ENCODE measurements at regions not wholly inside any gene's neighbourhood (a gene's known extent, or its start where the extent isn't known, plus 50 kb on each side); places are given as distances from the start of the nearest gene placed in this dataset.

DNA sequence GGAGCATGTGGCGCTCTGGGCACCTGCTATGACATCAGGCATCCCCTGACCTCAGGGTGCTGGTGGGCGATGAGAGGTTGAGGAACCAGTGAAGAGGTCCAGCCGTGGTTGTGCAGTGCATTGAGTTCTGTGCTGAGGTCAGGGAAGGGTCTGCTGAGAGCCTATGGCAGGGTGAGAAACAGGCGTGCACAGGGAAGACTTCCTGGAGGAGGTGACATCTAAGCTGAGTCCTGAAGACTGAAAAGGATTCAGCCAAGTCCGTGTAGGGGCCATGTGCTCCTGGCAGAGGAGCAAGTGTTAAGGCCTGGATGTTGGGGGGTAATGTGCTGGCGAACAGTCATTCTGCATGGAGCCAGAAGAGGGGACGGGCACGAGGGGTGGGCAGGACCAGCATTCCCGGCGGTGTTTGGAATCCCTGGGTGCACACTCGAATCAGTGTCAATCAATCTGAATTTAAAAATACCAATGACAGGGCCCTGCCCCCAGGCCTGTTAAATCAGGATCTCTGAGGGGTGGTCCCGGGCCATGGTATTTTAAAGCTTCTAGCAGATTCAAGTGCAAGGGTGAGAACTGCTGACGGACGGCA, 65.8 kb upstream of the CIBAR2 start:
- Mint-ChIP-seq H3K36me3 (ENCODE audit: insufficient read depth in 2 of 2) (no peaks in the 10 kb centered on the region), H3K4me3 (no peak overlapping the region), H3K4me1 (ENCODE audit: low read depth) (no peaks in the 10 kb centered on the region), H3K9me3 (peaks cover 0 to 2% of the 10 kb centered on the region in 2 donors), H3K27me3 (ENCODE audit: low read depth) (peaks cover 44% of the 10 kb centered on the region), H3K27ac (no peak overlapping the region)
- DNase-seq (no peak), ATAC-seq (replicated peaks in 1 of 2) (no peak)

DNA sequence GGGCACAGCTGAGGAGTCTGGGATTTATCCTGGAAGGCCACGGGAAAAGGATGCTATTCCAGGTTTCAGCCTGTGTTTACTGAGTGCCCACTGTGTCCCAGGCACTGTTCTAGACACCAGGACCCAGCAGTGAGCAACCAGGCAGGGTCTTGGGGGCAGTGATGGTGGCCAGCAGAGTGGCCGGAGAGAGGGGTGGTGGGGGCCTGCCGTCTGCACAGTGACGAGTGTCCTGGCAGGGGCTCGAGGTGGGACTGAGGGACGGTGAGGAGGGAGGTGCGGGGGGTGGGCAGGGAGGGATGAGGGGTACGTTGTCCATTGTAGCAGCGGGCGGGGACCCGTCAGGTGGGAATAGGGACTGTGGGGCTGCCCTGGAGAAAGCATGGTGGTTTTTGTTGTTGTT, 66.3 kb upstream of the CIBAR2 start:
- no peak for ATAC-seq (replicated peaks in 1 of 2)
- Mint-ChIP-seq H3K27me3 (ENCODE audit: low read depth) (peaks cover 39% of the 10 kb centered on the region), H3K4me3 (no peak overlapping the region), H3K4me1 (ENCODE audit: low read depth) (no peaks in the 10 kb centered on the region), H3K36me3 (ENCODE audit: insufficient read depth in 2 of 2) (no peaks in the 10 kb centered on the region), H3K27ac (no peak overlapping the region), H3K9me3 (peaks cover 0 to 2% of the 10 kb centered on the region in 2 donors)
- no peak for DNase-seq

- Mint-ChIP-seq H3K4me1 (ENCODE audit: low read depth) (no peaks in the 10 kb centered on the region), H3K36me3 (ENCODE audit: insufficient read depth in 2 of 2) (peaks cover 0 to 3% of the 10 kb centered on the region in 2 donors), H3K27me3 (ENCODE audit: low read depth) (peaks cover 32% of the 10 kb centered on the region), H3K27ac (no peak overlapping the region), H3K9me3 (peaks cover 4 to 6% of the 10 kb centered on the region in 2 donors), H3K4me3 (no peak overlapping the region)
- ATAC-seq (replicated peaks in 1 of 2), result no peak
- no peak for DNase-seq
Observed at GRCh38 chr16:85179344-85180046, 67.2 kb upstream of the CIBAR2 start.

GRCh38 chr16:85180047-85180826, 68.0 kb upstream of the CIBAR2 start:
- no peak for ATAC-seq (replicated peaks in 1 of 2)
- peaks cover 26% of the 10 kb centered on the region for H3K27me3 Mint-ChIP-seq (ENCODE audit: low read depth)
- H3K27ac Mint-ChIP-seq, result no peak overlapping the region
- no peak for DNase-seq
- H3K4me3 Mint-ChIP-seq, result no peak overlapping the region
- H3K36me3 Mint-ChIP-seq (ENCODE audit: insufficient read depth in 2 of 2), result peaks cover 3 to 10% of the 10 kb centered on the region in 2 donors
- peaks cover 6 to 12% of the 10 kb centered on the region in 2 donors for H3K9me3 Mint-ChIP-seq
- H3K4me1 Mint-ChIP-seq (ENCODE audit: low read depth), result no peaks in the 10 kb centered on the region

GRCh38 chr16:85180827-85181738, 68.8 kb upstream of the CIBAR2 start:
- Mint-ChIP-seq H3K27me3 (ENCODE audit: low read depth) (peaks cover 26% of the 10 kb centered on the region), H3K27ac (no peak overlapping the region), H3K9me3 (peaks cover 6 to 12% of the 10 kb centered on the region in 2 donors), H3K4me3 (no peak overlapping the region), H3K4me1 (ENCODE audit: low read depth) (no peaks in the 10 kb centered on the region), H3K36me3 (ENCODE audit: insufficient read depth in 2 of 2) (peaks cover 3 to 11% of the 10 kb centered on the region in 2 donors)
- no peak for DNase-seq
- ATAC-seq (replicated peaks in 1 of 2), result no peak

DNA sequence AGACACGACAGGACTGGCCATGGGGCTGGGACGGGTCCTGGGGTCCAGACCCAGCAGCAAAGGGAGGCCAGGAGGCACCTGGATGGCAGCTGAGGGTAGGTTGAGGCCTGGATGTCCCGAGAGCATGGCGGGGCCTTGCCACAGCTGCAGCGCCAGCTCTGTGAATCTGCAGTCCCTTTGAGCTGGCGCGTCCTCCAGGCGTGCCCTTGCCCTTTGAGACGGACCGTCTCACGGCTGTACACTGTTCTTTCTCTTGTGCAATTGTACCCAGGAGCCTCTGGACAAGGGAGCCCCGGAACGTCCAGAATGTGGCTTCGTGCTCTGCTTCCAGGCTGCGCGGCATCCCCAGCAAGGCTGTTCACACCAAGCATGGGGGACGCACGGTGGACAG, 69.5 kb upstream of the CIBAR2 start:
- no peaks in the 10 kb centered on the region for H3K4me1 Mint-ChIP-seq (ENCODE audit: low read depth)
- no peak for ATAC-seq (replicated peaks in 1 of 2)

DNA sequence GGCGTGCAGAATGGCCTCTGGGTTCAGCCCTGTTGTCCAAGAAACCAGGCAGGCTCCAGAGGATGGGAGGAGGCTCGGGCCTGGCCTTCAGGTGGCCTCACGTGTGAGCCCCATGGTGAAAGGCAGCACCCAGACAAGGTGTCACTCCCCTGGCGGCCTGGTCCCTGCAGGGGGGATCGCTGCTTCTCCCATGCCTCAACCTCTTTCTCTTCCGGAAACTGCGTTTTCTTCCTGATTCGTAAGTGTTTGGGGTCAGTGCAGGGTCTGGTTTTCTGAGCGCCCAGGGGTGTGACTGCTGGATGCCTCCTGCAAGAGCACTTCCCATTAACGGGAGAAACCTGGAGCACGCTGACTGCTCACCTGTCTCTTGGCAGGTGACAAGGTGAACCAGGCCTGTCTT, 70.0 kb upstream of the CIBAR2 start:
- Mint-ChIP-seq H3K27me3 (ENCODE audit: low read depth) (peaks cover 14% of the 10 kb centered on the region), H3K4me1 (ENCODE audit: low read depth) (no peaks in the 10 kb centered on the region)

More for the DNA sequence above, 69.5 kb upstream of the CIBAR2 start:
- Mint-ChIP-seq H3K9me3 (peaks cover 6 to 12% of the 10 kb centered on the region in 2 donors), H3K36me3 (ENCODE audit: insufficient read depth in 2 of 2) (peaks cover 3 to 11% of the 10 kb centered on the region in 2 donors), H3K4me3 (no peak overlapping the region), H3K27ac (no peak overlapping the region), H3K27me3 (ENCODE audit: low read depth) (peaks cover 20% of the 10 kb centered on the region)
- DNase-seq, result no peak

GRCh38 chr16:85182774-85183173, 70.5 kb upstream of the CIBAR2 start:
- Mint-ChIP-seq H3K27ac (no peak overlapping the region), H3K4me1 (ENCODE audit: low read depth) (no peaks in the 10 kb centered on the region), H3K36me3 (ENCODE audit: insufficient read depth in 2 of 2) (peaks cover 3 to 11% of the 10 kb centered on the region in 2 donors), H3K4me3 (no peak overlapping the region), H3K27me3 (ENCODE audit: low read depth) (peaks cover 10% of the 10 kb centered on the region), H3K9me3 (peaks cover 6 to 12% of the 10 kb centered on the region in 2 donors)
- no peak for DNase-seq
- ATAC-seq (replicated peaks in 1 of 2), result no peak

More for the DNA sequence above, 70.0 kb upstream of the CIBAR2 start:
- Mint-ChIP-seq H3K9me3 (peaks cover 6 to 12% of the 10 kb centered on the region in 2 donors), H3K36me3 (ENCODE audit: insufficient read depth in 2 of 2) (peaks cover 3 to 11% of the 10 kb centered on the region in 2 donors), H3K27ac (no peak overlapping the region), H3K4me3 (no peak overlapping the region)
- ATAC-seq (replicated peaks in 1 of 2) (no peak), DNase-seq (no peak)

GRCh38 chr16:85183564-85183963, 71.3 kb upstream of the CIBAR2 start:
- H3K36me3 Mint-ChIP-seq (ENCODE audit: insufficient read depth in 2 of 2), result peaks cover 3 to 11% of the 10 kb centered on the region in 2 donors
- no peak overlapping the region for H3K27ac Mint-ChIP-seq
- H3K4me1 Mint-ChIP-seq (ENCODE audit: low read depth), result no peaks in the 10 kb centered on the region
- peaks cover 6 to 12% of the 10 kb centered on the region in 2 donors for H3K9me3 Mint-ChIP-seq
- DNase-seq, result no peak
- H3K4me3 Mint-ChIP-seq, result no peak overlapping the region
- no peak for ATAC-seq (replicated peaks in 1 of 2)
- H3K27me3 Mint-ChIP-seq (ENCODE audit: low read depth), result peaks cover 5% of the 10 kb centered on the region

- H3K27me3 Mint-ChIP-seq (ENCODE audit: low read depth), result peaks cover under 1% of the 10 kb centered on the region
- H3K4me1 Mint-ChIP-seq (ENCODE audit: low read depth), result no peaks in the 10 kb centered on the region
- ATAC-seq (replicated peaks in 1 of 2), result no peak
- peaks cover 5 to 11% of the 10 kb centered on the region in 2 donors for H3K36me3 Mint-ChIP-seq (ENCODE audit: insufficient read depth in 2 of 2)
- peaks cover 8 to 12% of the 10 kb centered on the region in 2 donors for H3K9me3 Mint-ChIP-seq
- H3K4me3 Mint-ChIP-seq, result no peak overlapping the region
- DNase-seq, result no peak
- no peak overlapping the region for H3K27ac Mint-ChIP-seq
Observed at GRCh38 chr16:85184404-85184803, 72.1 kb upstream of the CIBAR2 start.

GRCh38 chr16:85185303-85186100, 73.2 kb upstream of the CIBAR2 start:
- Mint-ChIP-seq H3K4me3 (no peak overlapping the region), H3K27me3 (ENCODE audit: low read depth) (peaks cover 6% of the 10 kb centered on the region), H3K9me3 (peaks cover 8 to 12% of the 10 kb centered on the region in 2 donors), H3K36me3 (ENCODE audit: insufficient read depth in 2 of 2) (peaks cover 5 to 11% of the 10 kb centered on the region in 2 donors), H3K27ac (no peak overlapping the region), H3K4me1 (ENCODE audit: low read depth) (no peaks in the 10 kb centered on the region)
- no peak for ATAC-seq (replicated peaks in 1 of 2)
- DNase-seq, result no peak

GRCh38 chr16:85187002-85187401, 74.7 kb upstream of the CIBAR2 start:
- H3K36me3 Mint-ChIP-seq (ENCODE audit: insufficient read depth in 2 of 2), result peaks cover 5 to 11% of the 10 kb centered on the region in 2 donors
- H3K27ac Mint-ChIP-seq, result no peak overlapping the region

More at GRCh38 chr16:85187002-85187401, 74.7 kb upstream of the CIBAR2 start:
- peaks cover 8 to 12% of the 10 kb centered on the region in 2 donors for H3K9me3 Mint-ChIP-seq
- peaks cover 6% of the 10 kb centered on the region for H3K27me3 Mint-ChIP-seq (ENCODE audit: low read depth)
- no peaks in the 10 kb centered on the region for H3K4me1 Mint-ChIP-seq (ENCODE audit: low read depth)
- H3K4me3 Mint-ChIP-seq, result no peak overlapping the region
- DNase-seq, result no peak
- no peak for ATAC-seq (replicated peaks in 1 of 2)

All from activated T-cell treated with anti-CD3 and anti-CD28 coated beads, Interleukin-2, amount 50 U/mL, for 72 hours (primary cell).